ENCODE measurements at regions not wholly inside any gene's neighbourhood (a gene's known extent, or its start where the extent isn't known, plus 50 kb on each side); places are given as distances from the start of the nearest gene placed in this dataset.

GRCh38 chr14:65153101-65153500, 50.8 kb upstream of the MAX start:
- DNase-seq (ENCODE audit: low spot score) = no peak
- no peaks in the 10 kb centered on the region for H3K36me3 ChIP-seq
- TF ChIP-seq CTCF (IDR thresholded peaks at IDR 0.05) = no peak
- H3K27me3 ChIP-seq = no peaks in the 10 kb centered on the region
- no peak overlapping the region for H3K4me3 ChIP-seq
- H3K27ac ChIP-seq = no peak overlapping the region
- H3K4me1 ChIP-seq = peaks cover 0 to 8% of the 10 kb centered on the region in 2 donors
- no peaks in the 10 kb centered on the region for H3K9me3 ChIP-seq

GRCh38 chr14:65156568-65157366, 54.5 kb upstream of the MAX start:
- peaks cover 0 to 8% of the 10 kb centered on the region in 2 donors for H3K4me1 ChIP-seq
- no peak overlapping the region for H3K4me3 ChIP-seq
- no peak for TF ChIP-seq CTCF (IDR thresholded peaks at IDR 0.05)
- no peaks in the 10 kb centered on the region for H3K36me3 ChIP-seq
- H3K27me3 ChIP-seq = no peaks in the 10 kb centered on the region
- no peaks in the 10 kb centered on the region for H3K9me3 ChIP-seq
- peak; percentile 62 for DNase-seq (ENCODE audit: low spot score)
- H3K27ac ChIP-seq = peak overlapping the region; percentile 33 to 72

GRCh38 chr14:65159281-65160062, 57.2 kb upstream of the MAX start:
- H3K36me3 ChIP-seq = no peaks in the 10 kb centered on the region
- DNase-seq (ENCODE audit: low spot score) = no peak
- no peak for TF ChIP-seq CTCF (IDR thresholded peaks at IDR 0.05)
- no peak overlapping the region for H3K27ac ChIP-seq
- H3K4me1 ChIP-seq = peaks cover 0 to 8% of the 10 kb centered on the region in 2 donors
- no peaks in the 10 kb centered on the region for H3K27me3 ChIP-seq
- no peaks in the 10 kb centered on the region for H3K9me3 ChIP-seq
- no peak overlapping the region for H3K4me3 ChIP-seq

DNA sequence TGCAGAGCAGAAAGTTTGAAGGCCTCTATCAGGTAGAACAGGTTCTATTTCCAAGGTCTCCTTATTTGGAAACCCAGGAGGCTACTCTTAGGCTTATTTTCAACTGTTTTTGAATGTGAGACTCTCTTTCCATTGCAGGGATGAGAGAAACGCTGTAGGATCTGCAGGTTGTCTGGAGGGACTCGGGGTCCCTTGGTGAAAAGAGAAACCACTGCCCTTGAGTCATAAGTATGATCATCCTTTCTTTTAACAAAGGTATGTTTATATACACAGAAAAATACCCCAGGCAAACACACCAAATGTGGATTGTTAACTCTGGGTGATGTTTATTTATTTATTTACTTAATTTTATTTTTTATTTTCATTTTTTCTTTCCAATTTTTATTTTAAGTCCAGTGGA, 57.8 kb upstream of the MAX start:
- no peak for DNase-seq (ENCODE audit: low spot score)
- Histone ChIP-seq H3K4me1 (peaks cover 0 to 8% of the 10 kb centered on the region in 2 donors), H3K4me3 (no peak overlapping the region), H3K27me3 (no peaks in the 10 kb centered on the region), H3K36me3 (no peaks in the 10 kb centered on the region), H3K27ac (no peak overlapping the region), H3K9me3 (no peaks in the 10 kb centered on the region)
- TF ChIP-seq CTCF (IDR thresholded peaks at IDR 0.05) = no peak

- Histone ChIP-seq H3K27me3 (no peaks in the 10 kb centered on the region), H3K4me1 (peaks cover 0 to under 1% of the 10 kb centered on the region in 2 donors), H3K9me3 (no peaks in the 10 kb centered on the region), H3K27ac (no peak overlapping the region), H3K4me3 (no peak overlapping the region), H3K36me3 (no peaks in the 10 kb centered on the region)
- TF ChIP-seq CTCF (IDR thresholded peaks at IDR 0.05) = no peak
- DNase-seq (ENCODE audit: low spot score) = no peak
Observed at GRCh38 chr14:65162031-65162430, 59.7 kb upstream of the MAX start.
